GM12875 (cell line): ENCODE measurements at regions not wholly inside any gene's neighbourhood (a gene's known extent, or its start where the extent isn't known, plus 50 kb on each side); places are given as distances from the start of the nearest gene placed in this dataset.

Experiments used
- H3K4me3 ChIP-seq: one replicate; pipeline ENCODE4 v1.5.1; 2011; ENCODE audit warnings: low read depth, low read length, control low read depth
- CTCF ChIP-seq: IDR thresholded peaks from 2 replicates; pipeline ENCODE4 v1.5.1; 2011; ENCODE audit warnings: low read depth, mild to moderate bottlenecking, control low read depth, inconsistent platforms, low read length, moderate library complexity, borderline replicate concordance; ENCODE audit not compliant: insufficient read depth

DNA sequence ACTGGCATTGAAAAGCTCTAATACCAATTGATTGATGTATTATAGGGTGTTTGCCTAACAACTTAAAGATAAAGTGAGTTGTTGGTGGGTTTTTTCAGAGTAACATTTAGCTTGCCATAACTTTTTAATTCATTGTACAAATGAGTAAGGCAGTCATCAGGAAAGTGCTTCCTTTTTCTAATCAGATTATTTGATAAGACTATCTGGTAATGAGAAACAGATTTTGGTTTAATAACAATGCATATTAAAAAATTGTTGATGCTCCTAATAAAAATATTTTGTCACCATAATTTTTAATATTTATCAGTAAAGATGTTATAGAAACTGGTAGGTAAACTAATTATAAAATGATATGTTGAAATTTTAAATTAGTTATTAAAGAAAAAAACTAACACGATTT lies 51.3 kb downstream of the BLTP1 start:
- no peak overlapping the region for H3K4me3 ChIP-seq
- no peak for TF ChIP-seq CTCF

DNA sequence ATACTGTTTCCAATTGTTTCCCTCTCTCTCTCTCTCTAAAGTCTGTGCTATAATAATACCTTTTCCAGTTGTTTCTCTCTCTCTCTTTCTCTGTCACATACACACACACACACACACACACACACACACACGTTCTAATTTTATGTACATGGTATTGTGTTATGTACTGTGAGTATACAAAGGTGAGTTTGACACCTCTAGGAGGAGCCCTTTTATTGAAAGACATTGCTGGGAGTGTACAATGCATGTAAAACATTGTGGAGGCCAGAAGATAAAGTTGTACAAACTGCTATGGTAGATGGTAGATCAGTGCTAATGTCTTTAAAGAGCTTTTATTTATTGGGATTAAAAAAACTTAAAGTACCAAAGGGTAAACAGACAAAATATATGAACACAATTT lies 53.6 kb downstream of the BLTP1 start:
- H3K4me3 ChIP-seq, result no peak overlapping the region
- no peak for TF ChIP-seq CTCF

GRCh38 chr4:122212880-122213279 lies 60.7 kb downstream of the BLTP1 start:
- TF ChIP-seq CTCF, result no peak
- no peak overlapping the region for H3K4me3 ChIP-seq

DNA sequence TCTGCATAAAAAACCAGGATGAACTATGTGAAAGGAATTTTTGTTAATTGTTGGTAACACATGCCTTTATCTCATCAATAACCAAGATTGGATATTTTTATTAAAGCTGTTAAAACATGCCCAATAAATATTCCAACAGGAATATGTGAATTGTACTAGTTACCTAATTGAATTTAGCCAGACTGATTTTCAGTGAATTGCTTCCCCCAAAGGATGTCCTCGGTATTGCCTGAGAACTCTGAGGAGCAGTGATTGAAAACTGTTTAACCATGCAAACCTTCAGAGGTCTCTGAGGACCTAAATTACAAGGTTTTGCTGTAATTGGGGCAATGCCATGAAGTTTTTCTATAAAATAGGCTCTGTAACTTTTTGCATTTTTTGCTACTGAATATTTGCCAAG lies 66.6 kb downstream of the BLTP1 start:
- no peak overlapping the region for H3K4me3 ChIP-seq
- TF ChIP-seq CTCF, result peak; percentile 31; the same call in 1 of the 2 replicates

DNA sequence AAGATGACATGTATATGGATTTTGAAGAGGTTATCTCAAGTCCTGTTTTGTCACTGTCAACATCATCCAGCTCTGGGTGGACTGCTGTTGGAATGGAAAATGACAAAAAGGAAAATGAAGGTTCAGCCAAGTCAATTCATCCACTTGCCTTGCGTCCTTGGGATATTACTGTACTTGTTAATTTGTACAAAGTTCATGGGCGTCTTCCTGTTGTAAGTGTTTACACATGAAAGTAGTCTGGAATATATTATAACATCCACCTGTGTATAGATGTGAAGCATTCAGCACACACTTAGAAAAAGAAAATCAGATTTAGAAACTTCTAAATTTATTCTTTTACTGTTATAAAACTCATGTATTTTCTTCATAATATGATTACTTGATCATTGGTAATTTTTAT lies 67.2 kb downstream of the BLTP1 start:
- TF ChIP-seq CTCF, result no peak
- H3K4me3 ChIP-seq, result no peak overlapping the region

DNA sequence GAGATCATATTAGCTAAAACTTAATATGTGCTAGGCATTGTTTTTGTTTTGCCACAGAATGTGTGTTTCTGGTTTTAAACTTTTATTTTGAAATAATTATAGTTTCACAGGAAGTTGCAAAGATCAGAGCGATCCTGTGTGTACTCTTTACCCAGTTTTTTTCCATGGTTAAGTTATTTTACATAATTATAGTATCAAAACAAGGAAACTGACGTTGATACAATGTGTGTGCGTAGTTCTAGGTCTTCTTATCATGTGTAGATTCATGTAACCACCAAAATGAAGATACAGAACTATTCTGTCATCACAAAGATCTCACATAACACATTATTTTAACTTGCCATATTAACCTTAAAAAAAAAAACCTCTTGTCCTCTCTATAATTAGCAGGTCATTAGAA lies 69.2 kb downstream of the BLTP1 start:
- no peak overlapping the region for H3K4me3 ChIP-seq
- TF ChIP-seq CTCF, result no peak

- peak; percentile 14; the same call in 1 of the 2 replicates for TF ChIP-seq CTCF
- H3K4me3 ChIP-seq, result no peak overlapping the region
These were observed 72.2 kb downstream of the BLTP1 start for GRCh38 chr4:122224348-122224747.
